ENCODE measurements at regions not wholly inside any gene's neighbourhood (a gene's known extent, or its start where the extent isn't known, plus 50 kb on each side); places are given as distances from the start of the nearest gene placed in this dataset.

DNA sequence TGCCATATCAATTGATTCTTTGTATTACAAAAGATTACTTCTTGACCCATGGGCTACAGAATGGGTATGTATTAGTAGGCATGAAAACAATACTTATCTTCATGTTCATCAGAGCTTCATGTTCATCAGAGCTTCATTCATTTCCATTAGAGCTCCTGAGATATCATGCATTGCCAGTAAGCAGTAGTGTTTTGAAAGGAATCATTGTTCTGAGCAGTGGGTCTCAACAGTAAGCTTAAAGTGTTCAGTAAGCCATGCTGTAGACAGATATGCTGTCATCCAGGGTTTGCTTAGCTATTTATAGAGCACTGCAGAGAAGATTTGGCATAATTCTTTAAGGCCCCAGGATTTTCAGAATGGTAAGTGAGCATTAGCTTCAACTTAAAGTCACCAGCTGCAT, 596.1 kb downstream of the ZNF385D start:
- Histone ChIP-seq H3K4me3 (no peak overlapping the region), H3K4me2 (no peak overlapping the region), H3K4me1 (no peaks in the 10 kb centered on the region), H3K27ac (no peak overlapping the region), H3K9me3 (no peaks in the 10 kb centered on the region)
- POLR2A ChIA-PET = no interaction called here
- CTCF ChIA-PET = interaction anchor here (0.6 kb wide), 1 partner anchor 368 kb away, joined by 3 read pairs; no protein-coding TSS in a partner anchor
- no peak for FAIRE-seq
- no peak for DNase-seq (ENCODE audit: low read depth in 1 of 2, low spot score in 1 of 2)
- TF ChIP-seq NR3C1 (IDR thresholded peaks at IDR 0.05) = no peak
- no peak for TF ChIP-seq HES2 (IDR thresholded peaks at IDR 0.05)
- TF ChIP-seq, protein P1, sequence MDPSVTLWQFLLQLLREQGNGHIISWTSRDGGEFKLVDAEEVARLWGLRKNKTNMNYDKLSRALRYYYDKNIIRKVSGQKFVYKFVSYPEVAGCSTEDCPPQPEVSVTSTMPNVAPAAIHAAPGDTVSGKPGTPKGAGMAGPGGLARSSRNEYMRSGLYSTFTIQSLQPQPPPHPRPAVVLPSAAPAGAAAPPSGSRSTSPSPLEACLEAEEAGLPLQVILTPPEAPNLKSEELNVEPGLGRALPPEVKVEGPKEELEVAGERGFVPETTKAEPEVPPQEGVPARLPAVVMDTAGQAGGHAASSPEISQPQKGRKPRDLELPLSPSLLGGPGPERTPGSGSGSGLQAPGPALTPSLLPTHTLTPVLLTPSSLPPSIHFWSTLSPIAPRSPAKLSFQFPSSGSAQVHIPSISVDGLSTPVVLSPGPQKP (IDR thresholded peaks at IDR 0.05; ENCODE audit: low read depth, low read length) = no peak
- no peak for TF ChIP-seq ZC3H11A (IDR thresholded peaks at IDR 0.05)
- TF ChIP-seq BHLHE40 (IDR thresholded peaks at IDR 0.05; ENCODE audit: low read depth, low read length) = no peak
- no peak for ATAC-seq

GRCh38 chr3:21152555-21152954, 598.5 kb downstream of the ZNF385D start:
- no peaks in the 10 kb centered on the region for H3K4me1 ChIP-seq
- ChIA-PET POLR2A (no interaction called here), CTCF (no interaction called here)
- H3K9me3 ChIP-seq = no peaks in the 10 kb centered on the region
- TF ChIP-seq ZNF302 (CRISPR knock-in tag; IDR thresholded peaks at IDR 0.05) (no peak), RCOR1 (IDR thresholded peaks at IDR 0.05; ENCODE audit: low read depth, low read length) (no peak), JUNB (IDR thresholded peaks at IDR 0.05) (no peak), PHF8 (IDR thresholded peaks at IDR 0.05; ENCODE audit: borderline replicate concordance, low read depth) (no peak), RAD21 (conservative IDR thresholded peaks at IDR 0.05 in 1 of 2, IDR thresholded peaks at IDR 0.05 in 1 of 2) (no peak), GATA3 (IDR thresholded peaks at IDR 0.05; ENCODE audit: borderline replicate concordance) (no peak), ESRRA (IDR thresholded peaks at IDR 0.05; ENCODE audit: borderline replicate concordance, low read length) (no peak), NR3C1 (IDR thresholded peaks at IDR 0.05) (no peak), NFE2L2 (conservative IDR thresholded peaks at IDR 0.05; ENCODE audit: low read length) (no peak), HOXB5 (CRISPR knock-in tag; IDR thresholded peaks at IDR 0.05) (no peak)
- H3K4me3 ChIP-seq = no peak overlapping the region
- no peak for DNase-seq (ENCODE audit: low read depth in 1 of 2, low spot score in 1 of 2)
- ATAC-seq = no peak
- FAIRE-seq = no peak
- 12% methylated on average over 5 of the region's 5 CpGs for WGBS (ENCODE audit: missing lambda C conversion rate)
- H3K27ac ChIP-seq = no peak overlapping the region
- H3K4me2 ChIP-seq = no peak overlapping the region

DNA sequence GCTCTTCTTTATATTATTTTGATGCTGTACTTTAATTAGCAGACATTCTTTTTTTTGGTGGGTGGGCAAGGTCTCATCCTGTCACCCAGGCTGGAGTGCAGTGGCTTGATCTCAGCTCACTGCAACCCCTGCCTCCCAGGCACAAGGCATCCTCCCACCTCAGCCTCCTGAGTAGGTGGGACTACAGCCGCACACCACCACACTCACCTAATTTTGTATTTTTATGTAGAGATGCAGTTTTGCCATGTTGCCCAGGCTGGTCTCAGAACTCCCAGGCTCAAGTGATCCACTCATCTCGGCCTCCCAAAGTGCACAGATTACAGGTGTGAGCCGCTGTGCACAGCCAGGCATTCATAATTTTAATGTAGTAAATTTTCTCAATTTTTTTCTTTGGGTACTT, 608.1 kb downstream of the ZNF385D start:
- ATAC-seq (no peak), DNase-seq (ENCODE audit: low read depth in 1 of 2, low spot score in 1 of 2) (no peak), FAIRE-seq (no peak)
- ChIA-PET POLR2A (no interaction called here), CTCF (no interaction called here)
- Histone ChIP-seq H3K27ac (no peak overlapping the region), H3K4me1 (no peaks in the 10 kb centered on the region), H3K4me3 (no peak overlapping the region), H3K9me3 (no peaks in the 10 kb centered on the region; the same call in 2 of the 3 replicates), H3K4me2 (no peak overlapping the region)
- 32% methylated on average over 3 of the region's 3 CpGs for WGBS (ENCODE audit: missing lambda C conversion rate)
- TF ChIP-seq HES2 (IDR thresholded peaks at IDR 0.05) (no peak), NR3C1 (IDR thresholded peaks at IDR 0.05) (no peak), EHMT2 (IDR thresholded peaks at IDR 0.05; ENCODE audit: low read depth) (no peak)

- no peaks in the 10 kb centered on the region; the same call in 2 of the 3 replicates for H3K9me3 ChIP-seq
- WGBS (ENCODE audit: missing lambda C conversion rate) = under 1% methylated on average over 5 of the region's 5 CpGs
- no peak overlapping the region for H3K27ac ChIP-seq
- no peak overlapping the region for H3K4me3 ChIP-seq
- POLR2A ChIA-PET = no interaction called here
- TF ChIP-seq MYC (IDR thresholded peaks at IDR 0.05; ENCODE audit: borderline replicate concordance, low read length) (no peak), PHF8 (IDR thresholded peaks at IDR 0.05; ENCODE audit: borderline replicate concordance, low read depth) (no peak), EP300 (IDR thresholded peaks at IDR 0.05) (no peak), NPAS2 (CRISPR knock-in tag; IDR thresholded peaks at IDR 0.05; ENCODE audit: borderline replicate concordance) (no peak), JUN (IDR thresholded peaks at IDR 0.05) (no peak), RAD21 (conservative IDR thresholded peaks at IDR 0.05 in 1 of 2, IDR thresholded peaks at IDR 0.05 in 1 of 2) (no peak), POLR2AphosphoS2 (conservative IDR thresholded peaks at IDR 0.05; ENCODE audit: low read length) (no peak), CHD4 (IDR thresholded peaks at IDR 0.05; ENCODE audit: borderline replicate concordance) (no peak), E2F6 (IDR thresholded peaks at IDR 0.05; ENCODE audit: borderline replicate concordance, low read depth) (no peak), SREBF2 (IDR thresholded peaks at IDR 0.05) (no peak), KDM1A (IDR thresholded peaks at IDR 0.05; ENCODE audit: low read depth) (no peak), HDAC2 (IDR thresholded peaks at IDR 0.05) (no peak)
- TF ChIP-seq, protein P2, sequence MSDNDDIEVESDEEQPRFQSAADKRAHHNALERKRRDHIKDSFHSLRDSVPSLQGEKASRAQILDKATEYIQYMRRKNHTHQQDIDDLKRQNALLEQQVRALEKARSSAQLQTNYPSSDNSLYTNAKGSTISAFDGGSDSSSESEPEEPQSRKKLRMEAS (IDR thresholded peaks at IDR 0.05) = no peak
- TF ChIP-seq, protein P3, sequence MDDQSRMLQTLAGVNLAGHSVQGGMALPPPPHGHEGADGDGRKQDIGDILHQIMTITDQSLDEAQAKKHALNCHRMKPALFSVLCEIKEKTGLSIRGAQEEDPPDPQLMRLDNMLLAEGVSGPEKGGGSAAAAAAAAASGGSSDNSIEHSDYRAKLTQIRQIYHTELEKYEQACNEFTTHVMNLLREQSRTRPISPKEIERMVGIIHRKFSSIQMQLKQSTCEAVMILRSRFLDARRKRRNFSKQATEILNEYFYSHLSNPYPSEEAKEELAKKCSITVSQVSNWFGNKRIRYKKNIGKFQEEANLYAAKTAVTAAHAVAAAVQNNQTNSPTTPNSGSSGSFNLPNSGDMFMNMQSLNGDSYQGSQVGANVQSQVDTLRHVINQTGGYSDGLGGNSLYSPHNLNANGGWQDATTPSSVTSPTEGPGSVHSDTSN (IDR thresholded peaks at IDR 0.05) = no peak
- DNase-seq (ENCODE audit: low read depth in 1 of 2, low spot score in 1 of 2) (no peak), FAIRE-seq (no peak), ATAC-seq (no peak)
- no peaks in the 10 kb centered on the region for H3K4me1 ChIP-seq
- CTCF ChIA-PET = no interaction called here
- H3K4me2 ChIP-seq = no peak overlapping the region
These were observed 609.0 kb downstream of the ZNF385D start for GRCh38 chr3:21142031-21142430.

Data from A549 (cell line).